ENCODE measurements at regions not wholly inside any gene's neighbourhood (a gene's known extent, or its start where the extent isn't known, plus 50 kb on each side); places are given as distances from the start of the nearest gene placed in this dataset.
"Not testable (repeated sequence)": the region's sequence is repeated elsewhere in the genome, so short reads cannot be mapped to it uniquely, and the experiment has no call there.

GRCh38 chr6:85856235-85856634, 213.5 kb upstream of the SYNCRIP start:
- H3K4me1 Mint-ChIP-seq: no peaks in the 10 kb centered on the region
- DNase-seq (no peak), ATAC-seq (no peak)
- no peak overlapping the region for H3K27ac Mint-ChIP-seq
- H3K4me3 Mint-ChIP-seq: no peak overlapping the region
- peaks cover 17% of the 10 kb centered on the region for H3K27me3 Mint-ChIP-seq
- peaks cover 0 to 4% of the 10 kb centered on the region in 2 donors for H3K9me3 Mint-ChIP-seq

GRCh38 chr6:85838351-85839119, 195.8 kb upstream of the SYNCRIP start:
- H3K4me1 Mint-ChIP-seq, H3K27ac Mint-ChIP-seq, H3K27me3 Mint-ChIP-seq, DNase-seq, H3K4me3 Mint-ChIP-seq: not testable (repeated sequence)
- peak; percentile 63 for ATAC-seq
- H3K9me3 Mint-ChIP-seq: peaks cover 15 to 22% of the 10 kb centered on the region in 2 donors

GRCh38 chr6:85828973-85829372, 186.3 kb upstream of the SYNCRIP start:
- H3K27ac Mint-ChIP-seq: no peak overlapping the region
- H3K4me3 Mint-ChIP-seq: no peak overlapping the region
- DNase-seq (no peak), ATAC-seq (no peak)
- H3K27me3 Mint-ChIP-seq: no peaks in the 10 kb centered on the region
- no peaks in the 10 kb centered on the region for H3K4me1 Mint-ChIP-seq
- peaks cover 15 to 51% of the 10 kb centered on the region in 2 donors for H3K9me3 Mint-ChIP-seq

- no peak for ATAC-seq
- Mint-ChIP-seq H3K4me1 (no peaks in the 10 kb centered on the region), H3K27ac (no peak overlapping the region), H3K4me3 (no peak overlapping the region), H3K27me3 (no peaks in the 10 kb centered on the region), H3K9me3 (peaks cover 6 to 58% of the 10 kb centered on the region in 2 donors)
- no peak for DNase-seq
These were observed 184.3 kb upstream of the SYNCRIP start for GRCh38 chr6:85826997-85827396.

GRCh38 chr6:85824329-85824728, 181.6 kb upstream of the SYNCRIP start:
- ATAC-seq: no peak
- H3K4me3 Mint-ChIP-seq: no peak overlapping the region
- DNase-seq: no peak
- H3K4me1 Mint-ChIP-seq: no peaks in the 10 kb centered on the region
- no peaks in the 10 kb centered on the region for H3K27me3 Mint-ChIP-seq
- no peak overlapping the region for H3K27ac Mint-ChIP-seq
- H3K9me3 Mint-ChIP-seq: peaks cover 6 to 49% of the 10 kb centered on the region in 2 donors

GRCh38 chr6:85810558-85810957, 167.9 kb upstream of the SYNCRIP start:
- no peaks in the 10 kb centered on the region for H3K4me1 Mint-ChIP-seq
- peaks cover 9% of the 10 kb centered on the region for H3K27me3 Mint-ChIP-seq
- ATAC-seq (no peak), DNase-seq (no peak)
- H3K4me3 Mint-ChIP-seq: no peak overlapping the region
- H3K27ac Mint-ChIP-seq: no peak overlapping the region
- H3K9me3 Mint-ChIP-seq: peaks cover 5 to 29% of the 10 kb centered on the region in 2 donors

- DNase-seq: no peak
- no peak for ATAC-seq
- H3K27ac Mint-ChIP-seq: no peak overlapping the region
These were observed 161.0 kb upstream of the SYNCRIP start for GRCh38 chr6:85803721-85804120.

GRCh38 chr6:85802162-85802561, 159.5 kb upstream of the SYNCRIP start:
- Mint-ChIP-seq H3K4me3 (no peak overlapping the region), H3K9me3 (peaks cover 0 to 5% of the 10 kb centered on the region in 2 donors), H3K4me1 (no peaks in the 10 kb centered on the region), H3K27me3 (peaks cover 10% of the 10 kb centered on the region), H3K27ac (no peak overlapping the region)
- no peak for DNase-seq
- ATAC-seq: no peak

More at GRCh38 chr6:85803721-85804120, 161.0 kb upstream of the SYNCRIP start:
- H3K4me3 Mint-ChIP-seq: no peak overlapping the region
- no peaks in the 10 kb centered on the region for H3K27me3 Mint-ChIP-seq
- H3K9me3 Mint-ChIP-seq: peaks cover 5 to 8% of the 10 kb centered on the region in 2 donors
- H3K4me1 Mint-ChIP-seq: no peaks in the 10 kb centered on the region

GRCh38 chr6:85798931-85799652, 156.4 kb upstream of the SYNCRIP start:
- Mint-ChIP-seq H3K27ac (no peak overlapping the region), H3K27me3 (peaks cover 10% of the 10 kb centered on the region), H3K9me3 (no peaks in the 10 kb centered on the region), H3K4me1 (no peaks in the 10 kb centered on the region), H3K4me3 (no peak overlapping the region)
- no peak for DNase-seq
- no peak for ATAC-seq

GRCh38 chr6:85797993-85798392, 155.3 kb upstream of the SYNCRIP start:
- no peaks in the 10 kb centered on the region for H3K4me1 Mint-ChIP-seq
- H3K27me3 Mint-ChIP-seq: peaks cover 10% of the 10 kb centered on the region
- H3K27ac Mint-ChIP-seq: no peak overlapping the region
- ATAC-seq: no peak
- no peak overlapping the region for H3K4me3 Mint-ChIP-seq
- no peak for DNase-seq
- H3K9me3 Mint-ChIP-seq: no peaks in the 10 kb centered on the region

- no peak for DNase-seq
- H3K4me1 Mint-ChIP-seq: no peaks in the 10 kb centered on the region
- ATAC-seq: no peak
- H3K9me3 Mint-ChIP-seq: peaks cover 0 to 5% of the 10 kb centered on the region in 2 donors
- no peak overlapping the region for H3K4me3 Mint-ChIP-seq
- no peak overlapping the region for H3K27ac Mint-ChIP-seq
- H3K27me3 Mint-ChIP-seq: peaks cover 10% of the 10 kb centered on the region
These were observed 153.3 kb upstream of the SYNCRIP start for GRCh38 chr6:85795945-85796344.

- Mint-ChIP-seq H3K27me3 (no peaks in the 10 kb centered on the region), H3K4me1 (no peaks in the 10 kb centered on the region), H3K9me3 (peaks cover 17 to 18% of the 10 kb centered on the region in 2 donors), H3K4me3 (no peak overlapping the region), H3K27ac (no peak overlapping the region)
- no peak for ATAC-seq
- DNase-seq: no peak
These were observed 149.6 kb upstream of the SYNCRIP start for GRCh38 chr6:85792254-85792653.

GRCh38 chr6:85775883-85776282, 133.2 kb upstream of the SYNCRIP start:
- Mint-ChIP-seq H3K4me3 (no peak overlapping the region), H3K9me3 (peaks cover 9 to 13% of the 10 kb centered on the region in 2 donors)

GRCh38 chr6:85772641-85773040, 130.0 kb upstream of the SYNCRIP start:
- peaks cover 39% of the 10 kb centered on the region for H3K27me3 Mint-ChIP-seq
- no peak overlapping the region for H3K27ac Mint-ChIP-seq
- DNase-seq (no peak), ATAC-seq (no peak)
- no peaks in the 10 kb centered on the region for H3K4me1 Mint-ChIP-seq
- no peak overlapping the region for H3K4me3 Mint-ChIP-seq
- peaks cover 5 to 9% of the 10 kb centered on the region in 2 donors for H3K9me3 Mint-ChIP-seq

More at GRCh38 chr6:85775883-85776282, 133.2 kb upstream of the SYNCRIP start:
- Mint-ChIP-seq H3K27ac (no peak overlapping the region), H3K27me3 (peaks cover 24% of the 10 kb centered on the region), H3K4me1 (no peaks in the 10 kb centered on the region)
- ATAC-seq: no peak
- DNase-seq: no peak

GRCh38 chr6:85771925-85772430, 129.3 kb upstream of the SYNCRIP start:
- H3K4me3 Mint-ChIP-seq: no peak overlapping the region
- peaks cover under 1 to 3% of the 10 kb centered on the region in 2 donors for H3K9me3 Mint-ChIP-seq
- DNase-seq (no peak), ATAC-seq (no peak)
- peaks cover 39% of the 10 kb centered on the region for H3K27me3 Mint-ChIP-seq
- no peaks in the 10 kb centered on the region for H3K4me1 Mint-ChIP-seq
- H3K27ac Mint-ChIP-seq: no peak overlapping the region

GRCh38 chr6:85771455-85771854, 128.8 kb upstream of the SYNCRIP start:
- DNase-seq (no peak), ATAC-seq (no peak)
- Mint-ChIP-seq H3K4me3 (no peak overlapping the region), H3K9me3 (no peaks in the 10 kb centered on the region), H3K27me3 (peaks cover 37% of the 10 kb centered on the region), H3K4me1 (no peaks in the 10 kb centered on the region), H3K27ac (no peak overlapping the region)

All from stimulated activated naive CD8-positive, alpha-beta T cell treated with anti-CD3 and anti-CD28 coated beads, Interleukin-15, amount 100 ng/mL, for 72 hours (primary cell).